HepG2 (cell line): ENCODE measurements at regions not wholly inside any gene's neighbourhood (a gene's known extent, or its start where the extent isn't known, plus 50 kb on each side); places are given as distances from the start of the nearest gene placed in this dataset.

Experiments used
- ADNP ChIP-seq: sonication (generic); formaldehyde crosslinking; IDR thresholded peaks from 2 replicates; pipeline ENCODE4 v1.4.0; 2020; ENCODE audit warnings: missing genetic modification reagents
- AKAP8 ChIP-seq: sonication (generic); formaldehyde crosslinking; IDR thresholded peaks from 2 replicates; pipeline ENCODE4 v1.5.1; 2020; ENCODE audit warnings: mild to moderate bottlenecking, missing genetic modification reagents
- EP300 ChIP-seq, 3 experiments: sonication (generic) in 1 of 3; formaldehyde crosslinking in 1 of 3; IDR thresholded peaks; 2 replicates each; pipeline versions ENCODE4 v1.5.1 to v1.6.1; 2011 to 2020; ENCODE audit warnings: low read depth in 2 of 3, low read length in 2 of 3, borderline replicate concordance in 1 of 3, improper control_type of control experiment in 1 of 3, mild to moderate bottlenecking in 1 of 3, missing genetic modification reagents in 1 of 3, moderate library complexity in 1 of 3
- IRX3 ChIP-seq: sonication (generic); formaldehyde crosslinking; IDR thresholded peaks from 2 replicates; pipeline ENCODE4 v1.8.1; 2023; ENCODE audit warnings: mild to moderate bottlenecking, low read depth, missing genetic modification reagents, borderline replicate concordance
- KAT8 ChIP-seq: IDR thresholded peaks from 2 replicates; pipeline ENCODE4 v1.6.1; 2016; ENCODE audit warnings: missing genetic modification reagents, missing compliant biosample characterization
- KDM5B ChIP-seq: sonication (generic); formaldehyde crosslinking; IDR thresholded peaks from 2 replicates; pipeline ENCODE4 v1.4.0; 2020; ENCODE audit warnings: missing genetic modification reagents, mild to moderate bottlenecking, borderline replicate concordance
- KLF16 ChIP-seq, 2 experiments: sonication (generic) in 1 of 2; formaldehyde crosslinking in 1 of 2; IDR thresholded peaks; 2 replicates each; pipeline versions ENCODE4 v1.6.1 to v1.8.0; 2016 to 2023; ENCODE audit warnings: missing genetic modification reagents in 2 of 2, missing compliant biosample characterization in 1 of 2
- MIER2 ChIP-seq: IDR thresholded peaks from 2 replicates; pipeline ENCODE4 v1.6.1; 2016; ENCODE audit warnings: missing biosample characterization, missing genetic modification reagents
- MYC ChIP-seq: sonication (generic); formaldehyde crosslinking; IDR thresholded peaks from 2 replicates; pipeline ENCODE4 v1.9.0; 2021; ENCODE audit warnings: missing genetic modification reagents, borderline replicate concordance
- NCOR1 ChIP-seq: fragments of 200-600 bp; sonication (generic); IDR thresholded peaks from 2 replicates; pipeline ENCODE4 v1.7.0; 2017; ENCODE audit warnings: antibody characterized with exemption, low read length, borderline replicate concordance
- NPAS2 ChIP-seq: sonication (generic); formaldehyde crosslinking; IDR thresholded peaks from 2 replicates; pipeline ENCODE4 v1.8.0; 2022; ENCODE audit warnings: mild to moderate bottlenecking, missing genetic modification reagents, borderline replicate concordance
- NR2F6 ChIP-seq, 2 experiments: IDR thresholded peaks; 2 replicates each; pipeline ENCODE4 v1.6.1; 2016; ENCODE audit warnings: antibody characterized with exemption in 1 of 2, mild to moderate bottlenecking in 1 of 2
- PHB2 ChIP-seq: fragments of 450-650 bp; IDR thresholded peaks from 2 replicates; pipeline ENCODE4 v1.6.1; 2018; ENCODE audit not compliant: partially characterized antibody
- POLR2AphosphoS5 ChIP-seq: IDR thresholded peaks from 2 replicates; pipeline ENCODE4 v1.6.1; 2012; ENCODE audit warnings: low read depth, low read length
- SMAD1 ChIP-seq: sonication (generic); formaldehyde crosslinking; IDR thresholded peaks from 2 replicates; pipeline ENCODE4 v1.4.0; 2020; ENCODE audit warnings: missing genetic modification reagents, low read depth, mild to moderate bottlenecking, borderline replicate concordance
- SP140L ChIP-seq: sonication (generic); formaldehyde crosslinking; IDR thresholded peaks from 2 replicates; pipeline ENCODE4 v1.4.0; 2020; ENCODE audit warnings: missing genetic modification reagents, borderline replicate concordance
- THAP11 ChIP-seq: IDR thresholded peaks from 2 replicates; pipeline ENCODE4 v1.6.1; 2016; ENCODE audit warnings: missing biosample characterization, missing genetic modification reagents
- U2AF1 ChIP-seq: fragments of 200-400 bp; formaldehyde crosslinking; optimal IDR thresholded peaks from 2 replicates; pipeline ENCODE3; 2017; ENCODE audit warnings: mild to moderate bottlenecking, low read depth, low read length
- ZBTB2 ChIP-seq: sonication (generic); formaldehyde crosslinking; IDR thresholded peaks from 2 replicates; pipeline ENCODE4 v1.8.0; 2022; ENCODE audit warnings: low read depth, missing genetic modification reagents
- ZBTB38 ChIP-seq: sonication (generic); formaldehyde crosslinking; IDR thresholded peaks from 2 replicates; pipeline ENCODE4 v1.5.1; 2020; ENCODE audit warnings: mild to moderate bottlenecking, missing genetic modification reagents
- ZNF281 ChIP-seq: sonication (generic); formaldehyde crosslinking; IDR thresholded peaks from 2 replicates; pipeline ENCODE4 v1.4.0; 2020; ENCODE audit warnings: missing genetic modification reagents, borderline replicate concordance
- ZNF460 ChIP-seq: sonication (generic); formaldehyde crosslinking; IDR thresholded peaks from 2 replicates; pipeline ENCODE4 v1.5.1; 2020; ENCODE audit warnings: missing genetic modification reagents, mild to moderate bottlenecking, borderline replicate concordance
- ZNF557 ChIP-seq: sonication (generic); formaldehyde crosslinking; IDR thresholded peaks from 2 replicates; pipeline ENCODE4 v1.4.0; 2020; ENCODE audit warnings: missing genetic modification reagents
- ZNF704 ChIP-seq: sonication (generic); formaldehyde crosslinking; IDR thresholded peaks from 2 replicates; pipeline ENCODE4 v1.8.1; 2023; ENCODE audit warnings: mild to moderate bottlenecking, inconsistent platforms, moderate library complexity, missing genetic modification reagents, borderline replicate concordance
- ZNF781 ChIP-seq: sonication (generic); formaldehyde crosslinking; IDR thresholded peaks from 2 replicates; pipeline ENCODE4 v1.5.1; 2020; ENCODE audit warnings: borderline replicate concordance, mild to moderate bottlenecking, missing genetic modification reagents; ENCODE audit errors: not compliant biosample characterization

GRCh38 chr16:80265624-80266306 lies 275.0 kb upstream of the DYNLRB2 start (continued):
- TF ChIP-seq ZNF704 (no peak), KAT8 (CRISPR knock-in tag) (peak; percentile 87), ZNF781 (CRISPR knock-in tag) (no peak), KDM5B (CRISPR knock-in tag) (no peak), ADNP (CRISPR knock-in tag) (peak; percentile 67; the same call in 1 of the 2 replicates), ZNF281 (CRISPR knock-in tag) (peak; percentile 63; the same call in 1 of the 2 replicates), SP140L (0 out of 2 replicates have a peak, but pooled peaks have one; percentile 22), KLF16 (CRISPR knock-in tag; IDR thresholded peaks at IDR 0.05) (peak in 1 of 2 experiments; percentile 91; a peak in 1 of 4 replicates), POLR2AphosphoS5 (no peak; the same call in 1 of the 2 replicates), AKAP8 (CRISPR knock-in tag) (peak; percentile 49; the same call in 1 of the 2 replicates), ZBTB2 (CRISPR knock-in tag) (no peak), ZNF460 (CRISPR knock-in tag) (no peak; the same call in 1 of the 2 replicates), ZNF557 (CRISPR knock-in tag) (0 out of 2 replicates have a peak, but pooled peaks have one; percentile 55), ZBTB38 (CRISPR knock-in tag) (no peak), NR2F6 (IDR thresholded peaks at IDR 0.05) (peak; percentile 79), NR2F6 (CRISPR knock-in tag; IDR thresholded peaks at IDR 0.05) (peak; percentile 89), THAP11 (CRISPR knock-in tag) (peak; percentile 75), MIER2 (CRISPR knock-in tag) (peak; percentile 88), NCOR1 (peak; percentile 96), EP300 (IDR thresholded peaks at IDR 0.05; ENCODE audit: low read depth in 2 of 2, low read length in 2 of 2) (peak; percentile 98), EP300 (CRISPR knock-in tag; IDR thresholded peaks at IDR 0.05; ENCODE audit: borderline replicate concordance) (peak; percentile 96), NPAS2 (CRISPR knock-in tag) (no peak), SMAD1 (CRISPR knock-in tag) (no peak), PHB2 (no peak), IRX3 (CRISPR knock-in tag) (no peak), MYC (CRISPR knock-in tag) (no peak), U2AF1 (no peak)
